GM12878 (cell line): ENCODE measurements at regions not wholly inside any gene's neighbourhood (a gene's known extent, or its start where the extent isn't known, plus 50 kb on each side); places are given as distances from the start of the nearest gene placed in this dataset.

ENCODE experiments used
- ATAC-seq: fragments of 200-7000 bp; cut with Tn5 transposase; 3 replicates; pipeline ENCODE4 v1.9.1; 2020; ENCODE audit warnings: mild to moderate bottlenecking, moderate library complexity
- BruUV-seq: library from RNA; stranded (reverse); fragments of 400-500 nt; replicated peaks from 2 replicates; lab custom pipeline; 2021; lab: Mats Ljungman, UMichigan
- CTCF ChIA-PET: fragments of 300-600 bp; sonication (Branson Sonifier 250); formaldehyde crosslinking; extraction: SDS; loops from one replicate; lab custom pipeline; 2021; ENCODE audit warnings: inconsistent platforms; lab: Yijun Ruan, JAX
- POLR2A ChIA-PET: fragments of 350-600 bp; formaldehyde crosslinking; extraction: SDS; loops from one replicate; lab custom pipeline; 2021; ENCODE audit warnings: inconsistent platforms; lab: Charles Lee
- RAD21 ChIA-PET: fragments of 300-600 bp; sonication (Branson Sonifier 250); formaldehyde crosslinking; loops from one replicate; lab custom pipeline; 2023; ENCODE audit warnings: antibody characterized with exemption; ENCODE audit not compliant: unreplicated experiment; lab: Charles Lee
- SMC1A ChIA-PET: fragments of 300-600 bp; sonication (Branson Sonifier 250); formaldehyde crosslinking; loops from one replicate; lab custom pipeline; 2023; ENCODE audit not compliant: unreplicated experiment, uncharacterized antibody; lab: Charles Lee
- DNase-seq: peaks from one replicate; pipeline ENCODE4 v3.0.0-alpha.2; 2011; ENCODE audit warnings: low read depth, low spot score
- FAIRE-seq: peaks from 3 replicates; lab custom pipeline; 2011; peaks lifted over from hg19 to GRCh38; lab: Jason Lieb, UNC
- H2AFZ ChIP-seq: 2 replicates; pipeline ENCODE4 v1.6.0; 2011; ENCODE audit warnings: low read depth, low read length, control low read depth; ENCODE audit not compliant: control insufficient read depth
- H3K27ac ChIP-seq: 2 replicates; pipeline ENCODE4 v1.5.1; 2011; ENCODE audit warnings: control low read depth; ENCODE audit not compliant: control insufficient read depth, insufficient read depth
- H3K27me3 ChIP-seq, 2 experiments: replicated peaks in 1 of 2; 2 replicates each; pipeline versions ENCODE4 v1.6.0 to v1.6.1; 2011; ENCODE audit warnings: low read length in 1 of 2; ENCODE audit not compliant: control insufficient read depth in 2 of 2, insufficient read depth in 2 of 2
- H3K36me3 ChIP-seq, 2 experiments: 2 replicates each; pipeline ENCODE4 v1.5.1; 2011; ENCODE audit warnings: low read length in 1 of 2; ENCODE audit not compliant: control insufficient read depth in 2 of 2, insufficient read depth in 2 of 2
- H3K4me1 ChIP-seq: 2 replicates; pipeline ENCODE4 v1.6.1; 2011; ENCODE audit warnings: mild to moderate bottlenecking, low read length, moderate library complexity, mixed read lengths; ENCODE audit not compliant: control insufficient read depth, insufficient read depth
- H3K4me2 ChIP-seq: 2 replicates; pipeline ENCODE4 v1.6.0; 2011; ENCODE audit warnings: control low read depth; ENCODE audit not compliant: control insufficient read depth, insufficient read depth
- H3K4me3 ChIP-seq: fragments of 200-600 bp; sonication (generic); 2 replicates; pipeline ENCODE4 v1.5.1; 2016
- H3K79me2 ChIP-seq: 2 replicates; pipeline ENCODE4 v1.6.0; 2011; ENCODE audit warnings: low read length; ENCODE audit not compliant: control insufficient read depth, insufficient read depth
- H3K9ac ChIP-seq: 2 replicates; pipeline ENCODE4 v1.8.0; 2011; ENCODE audit warnings: low read length, control low read depth, mixed read lengths; ENCODE audit not compliant: control insufficient read depth, insufficient read depth
- H3K9me3 ChIP-seq: replicated peaks from 3 replicates; pipeline ENCODE4 v1.5.1; 2011; ENCODE audit warnings: mild to moderate bottlenecking, low read length; ENCODE audit not compliant: control insufficient read depth, insufficient read depth
- H4K20me1 ChIP-seq: 2 replicates; pipeline ENCODE4 v1.6.0; 2011; ENCODE audit not compliant: control insufficient read depth, insufficient read depth
- BHLHE40 ChIP-seq, 2 experiments: fragments of 450-650 bp in 1 of 2; IDR thresholded peaks; 2 replicates each; pipeline ENCODE4 v1.6.1; 2011 to 2017; ENCODE audit warnings: low read depth in 2 of 2, borderline replicate concordance in 1 of 2, improper control_type of control experiment in 1 of 2, low read length in 1 of 2, mild to moderate bottlenecking in 1 of 2
- BMI1 ChIP-seq: fragments of 450-650 bp; IDR thresholded peaks from 2 replicates; pipeline ENCODE4 v1.6.1; 2016; ENCODE audit warnings: mild to moderate bottlenecking, moderate library complexity, borderline replicate concordance
- CEBPB ChIP-seq, 2 experiments: fragments of 150-350 bp in 1 of 2; IDR thresholded peaks; 2 replicates each; pipeline ENCODE4 v1.6.1; 2012 to 2014; ENCODE audit warnings: low read depth in 2 of 2, low read length in 2 of 2, borderline replicate concordance in 1 of 2, inconsistent platforms in 1 of 2
- CHD1 ChIP-seq: IDR thresholded peaks from 2 replicates; pipeline ENCODE4 v1.6.1; 2012; ENCODE audit warnings: low read depth, low read length, improper control_type of control experiment
- CHD4 ChIP-seq: fragments of 200-600 bp; sonication (generic); IDR thresholded peaks from 2 replicates; pipeline ENCODE4 v1.6.1; 2016; ENCODE audit warnings: mild to moderate bottlenecking
- ETV6 ChIP-seq, 2 experiments: fragments of 450-650 bp in 1 of 2; IDR thresholded peaks in 1 of 2; conservative IDR thresholded peaks in 1 of 2; 2 replicates each; pipeline ENCODE4 v1.6.1; 2014; ENCODE audit warnings: antibody characterized with exemption in 1 of 2, borderline replicate concordance in 1 of 2, low read depth in 1 of 2, mild to moderate bottlenecking in 1 of 2, moderate library complexity in 1 of 2
- FOS ChIP-seq: IDR thresholded peaks from 3 replicates; pipeline ENCODE4 v1.6.1; 2011; ENCODE audit warnings: borderline replicate concordance; ENCODE audit not compliant: insufficient read length; ENCODE audit errors: extremely low read depth
- HCFC1 ChIP-seq: fragments of 150-350 bp; IDR thresholded peaks from 2 replicates; pipeline ENCODE4 v1.6.1; 2014; ENCODE audit warnings: low read length
- PAX5 ChIP-seq: IDR thresholded peaks from 2 replicates; pipeline ENCODE4 v1.6.1; 2011; ENCODE audit warnings: low read depth, low read length, borderline replicate concordance
- POLR2AphosphoS5 ChIP-seq: IDR thresholded peaks from 2 replicates; pipeline ENCODE4 v1.6.1; 2011; ENCODE audit warnings: mild to moderate bottlenecking, low read length, inconsistent platforms
- RBBP5 ChIP-seq: fragments of 200-600 bp; sonication (generic); conservative IDR thresholded peaks from 2 replicates; pipeline ENCODE4 v1.6.1; 2016
- WGBS: methylation state at CpG from one replicate; pipeline ENCODE4 v1.1.6; 2016; ENCODE audit warnings: low lambda C conversion rate; ENCODE audit not compliant: insufficient replicate concordance, insufficient coverage; ENCODE audit errors: missing lambda C conversion rate; 5-methylcytosine and 5-hydroxymethylcytosine counted together
- in situ Hi-C: fragments of 300-500 bp; cut with MboI; formaldehyde crosslinking; loops from 9 replicates; pipeline ENCODE4 v1.14.3; 2018; ENCODE audit warnings: mixed read lengths
- intact Hi-C: fragments of 100-400 bp; cut with micrococcal nuclease; formaldehyde crosslinking; loops from one replicate; pipeline ENCODE4 v1.14.2; 2022; ENCODE audit not compliant: unreplicated experiment
- TF ChIP-seq, protein P1 (sequence below): fragments of 450-650 bp; formaldehyde crosslinking; IDR thresholded peaks from 2 replicates; pipeline ENCODE4 v1.4.0; 2020; ENCODE audit warnings: mild to moderate bottlenecking, moderate library complexity
- TF ChIP-seq, protein P2 (sequence below): fragments of 450-650 bp; IDR thresholded peaks from 2 replicates; pipeline ENCODE4 v1.6.1; 2016; ENCODE audit warnings: mild to moderate bottlenecking

DNA sequence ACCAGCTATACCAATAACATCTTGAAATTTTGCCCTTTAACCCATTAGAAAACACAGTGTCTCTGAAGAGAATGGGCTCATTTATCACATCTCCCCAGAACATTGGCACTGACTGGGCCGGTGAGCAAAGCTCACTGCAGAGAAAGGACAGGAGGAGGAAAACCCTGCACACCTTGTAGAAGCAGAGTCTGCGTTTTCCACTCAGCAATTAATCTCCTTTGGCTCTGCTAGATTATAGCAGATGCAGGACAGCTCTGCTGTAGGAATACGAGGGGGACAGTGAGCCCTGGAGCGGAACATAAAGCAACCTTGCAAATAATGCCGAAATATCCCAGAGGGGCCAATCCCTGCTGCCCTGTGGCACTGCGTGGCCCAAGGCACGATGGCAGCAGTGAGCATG, 113.9 kb downstream of the TSN start:
- Histone ChIP-seq H2AFZ (no peak overlapping the region), H4K20me1 (no peaks in the 10 kb centered on the region), H3K27me3 (no peaks in the 10 kb centered on the region; a peak in 2 of 4 replicates), H3K4me3 (no peak overlapping the region), H3K9me3 (no peaks in the 10 kb centered on the region), H3K4me2 (no peak overlapping the region), H3K36me3 (no peaks in the 10 kb centered on the region), H3K9ac (no peak overlapping the region), H3K4me1 (no peaks in the 10 kb centered on the region), H3K79me2 (no peaks in the 10 kb centered on the region), H3K27ac (no peak overlapping the region)
- TF ChIP-seq CHD1 (no peak), BMI1 (no peak), ETV6 (conservative IDR thresholded peaks at IDR 0.05 in 1 of 2, IDR thresholded peaks at IDR 0.05 in 1 of 2; ENCODE audit: borderline replicate concordance in 1 of 2, low read depth in 1 of 2) (no peak), BHLHE40 (IDR thresholded peaks at IDR 0.05; ENCODE audit: borderline replicate concordance in 1 of 2, low read depth in 2 of 2, low read length in 1 of 2) (no peak), RBBP5 (no peak), CEBPB (IDR thresholded peaks at IDR 0.05; ENCODE audit: borderline replicate concordance in 1 of 2, low read depth in 2 of 2, low read length in 2 of 2) (no peak), PAX5 (no peak), FOS (no peak), CHD4 (no peak), HCFC1 (no peak), POLR2AphosphoS5 (no peak)
- TF ChIP-seq, protein P1, sequence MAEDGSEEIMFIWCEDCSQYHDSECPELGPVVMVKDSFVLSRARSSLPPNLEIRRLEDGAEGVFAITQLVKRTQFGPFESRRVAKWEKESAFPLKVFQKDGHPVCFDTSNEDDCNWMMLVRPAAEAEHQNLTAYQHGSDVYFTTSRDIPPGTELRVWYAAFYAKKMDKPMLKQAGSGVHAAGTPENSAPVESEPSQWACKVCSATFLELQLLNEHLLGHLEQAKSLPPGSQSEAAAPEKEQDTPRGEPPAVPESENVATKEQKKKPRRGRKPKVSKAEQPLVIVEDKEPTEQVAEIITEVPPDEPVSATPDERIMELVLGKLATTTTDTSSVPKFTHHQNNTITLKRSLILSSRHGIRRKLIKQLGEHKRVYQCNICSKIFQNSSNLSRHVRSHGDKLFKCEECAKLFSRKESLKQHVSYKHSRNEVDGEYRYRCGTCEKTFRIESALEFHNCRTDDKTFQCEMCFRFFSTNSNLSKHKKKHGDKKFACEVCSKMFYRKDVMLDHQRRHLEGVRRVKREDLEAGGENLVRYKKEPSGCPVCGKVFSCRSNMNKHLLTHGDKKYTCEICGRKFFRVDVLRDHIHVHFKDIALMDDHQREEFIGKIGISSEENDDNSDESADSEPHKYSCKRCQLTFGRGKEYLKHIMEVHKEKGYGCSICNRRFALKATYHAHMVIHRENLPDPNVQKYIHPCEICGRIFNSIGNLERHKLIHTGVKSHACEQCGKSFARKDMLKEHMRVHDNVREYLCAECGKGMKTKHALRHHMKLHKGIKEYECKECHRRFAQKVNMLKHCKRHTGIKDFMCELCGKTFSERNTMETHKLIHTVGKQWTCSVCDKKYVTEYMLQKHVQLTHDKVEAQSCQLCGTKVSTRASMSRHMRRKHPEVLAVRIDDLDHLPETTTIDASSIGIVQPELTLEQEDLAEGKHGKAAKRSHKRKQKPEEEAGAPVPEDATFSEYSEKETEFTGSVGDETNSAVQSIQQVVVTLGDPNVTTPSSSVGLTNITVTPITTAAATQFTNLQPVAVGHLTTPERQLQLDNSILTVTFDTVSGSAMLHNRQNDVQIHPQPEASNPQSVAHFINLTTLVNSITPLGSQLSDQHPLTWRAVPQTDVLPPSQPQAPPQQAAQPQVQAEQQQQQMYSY (CRISPR knock-in tag), result no peak
- TF ChIP-seq, protein P2, sequence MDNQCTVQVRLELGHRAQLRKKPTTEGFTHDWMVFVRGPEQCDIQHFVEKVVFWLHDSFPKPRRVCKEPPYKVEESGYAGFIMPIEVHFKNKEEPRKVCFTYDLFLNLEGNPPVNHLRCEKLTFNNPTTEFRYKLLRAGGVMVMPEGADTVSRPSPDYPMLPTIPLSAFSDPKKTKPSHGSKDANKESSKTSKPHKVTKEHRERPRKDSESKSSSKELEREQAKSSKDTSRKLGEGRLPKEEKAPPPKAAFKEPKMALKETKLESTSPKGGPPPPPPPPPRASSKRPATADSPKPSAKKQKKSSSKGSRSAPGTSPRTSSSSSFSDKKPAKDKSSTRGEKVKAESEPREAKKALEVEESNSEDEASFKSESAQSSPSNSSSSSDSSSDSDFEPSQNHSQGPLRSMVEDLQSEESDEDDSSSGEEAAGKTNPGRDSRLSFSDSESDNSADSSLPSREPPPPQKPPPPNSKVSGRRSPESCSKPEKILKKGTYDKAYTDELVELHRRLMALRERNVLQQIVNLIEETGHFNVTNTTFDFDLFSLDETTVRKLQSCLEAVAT, result no peak
- ChIA-PET CTCF (no interaction called here), RAD21 (no interaction called here), SMC1A (interaction anchor here (0.9 kb wide), 1 partner anchor 10 kb away, joined by 3 read pairs; no protein-coding TSS in a partner anchor), POLR2A (no interaction called here)
- ATAC-seq, result no peak
- in situ Hi-C loops (no loop called here), intact Hi-C loops (no loop called here)
- no peak for DNase-seq
- no peak for FAIRE-seq
- no TSS peak for BruUV-seq
- WGBS, result 10% methylated on average over 7 of the region's 7 CpGs
